GM18867 (cell line): ENCODE measurements at regions not wholly inside any gene's neighbourhood (a gene's known extent, or its start where the extent isn't known, plus 50 kb on each side); places are given as distances from the start of the nearest gene placed in this dataset.

Experiments
- ATAC-seq: cut with Tn5 transposase; IDR thresholded peaks from one replicate; pipeline ENCODE4 v1.9.1; 2021; ENCODE audit warnings: mild to moderate bottlenecking, moderate library complexity; ENCODE audit not compliant: unreplicated experiment

DNA sequence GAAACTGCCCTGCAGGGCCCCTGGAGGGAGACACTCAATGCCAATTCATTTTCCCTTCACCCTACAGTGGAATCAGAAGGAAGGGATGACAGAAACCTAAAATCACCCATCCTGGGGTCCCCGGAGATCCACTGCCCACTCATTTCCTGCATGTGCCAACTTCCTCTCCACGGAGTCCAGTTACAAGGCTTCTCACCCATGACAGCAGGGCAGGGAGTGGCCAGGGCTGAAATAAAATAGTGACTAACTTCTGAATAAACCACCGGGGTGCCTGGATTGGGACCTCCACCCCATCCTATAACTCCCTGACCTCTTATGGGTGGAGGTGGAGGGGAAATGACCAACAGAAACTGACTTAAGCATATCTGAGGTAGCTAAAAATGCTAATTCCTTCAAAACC, 362.3 kb downstream of the MAFB start:
- ATAC-seq: no peak

GRCh38 chr20:40325006-40325568, 363.9 kb downstream of the MAFB start:
- ATAC-seq: no peak

GRCh38 chr20:40323361-40323794, 365.7 kb downstream of the MAFB start:
- no peak for ATAC-seq

GRCh38 chr20:40322941-40323340, 366.1 kb downstream of the MAFB start:
- ATAC-seq: no peak

DNA sequence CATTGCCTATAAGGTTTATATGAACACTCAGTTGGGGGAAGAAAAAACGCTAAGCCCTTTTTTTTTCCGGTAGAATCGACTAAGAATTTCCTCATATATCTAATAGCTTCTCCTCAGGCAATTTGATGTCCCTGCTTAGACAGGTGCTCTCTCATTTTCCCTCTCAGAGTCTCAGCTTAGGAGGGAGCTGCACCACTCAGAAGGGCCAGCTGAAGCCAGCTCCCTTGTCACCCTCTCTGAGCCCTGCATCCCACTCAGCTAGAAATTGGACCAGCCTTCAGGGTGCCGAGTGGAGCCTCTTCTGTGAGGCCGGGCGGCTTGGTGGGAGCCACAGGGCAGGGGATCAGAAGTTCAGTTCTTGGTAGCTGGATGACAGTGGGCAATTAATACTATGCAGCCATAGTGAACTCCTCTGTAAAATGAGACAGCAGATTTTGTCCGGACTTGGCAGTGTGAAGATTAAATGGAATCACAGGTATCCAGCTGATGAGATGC, 368.5 kb downstream of the MAFB start:
- no peak for ATAC-seq

DNA sequence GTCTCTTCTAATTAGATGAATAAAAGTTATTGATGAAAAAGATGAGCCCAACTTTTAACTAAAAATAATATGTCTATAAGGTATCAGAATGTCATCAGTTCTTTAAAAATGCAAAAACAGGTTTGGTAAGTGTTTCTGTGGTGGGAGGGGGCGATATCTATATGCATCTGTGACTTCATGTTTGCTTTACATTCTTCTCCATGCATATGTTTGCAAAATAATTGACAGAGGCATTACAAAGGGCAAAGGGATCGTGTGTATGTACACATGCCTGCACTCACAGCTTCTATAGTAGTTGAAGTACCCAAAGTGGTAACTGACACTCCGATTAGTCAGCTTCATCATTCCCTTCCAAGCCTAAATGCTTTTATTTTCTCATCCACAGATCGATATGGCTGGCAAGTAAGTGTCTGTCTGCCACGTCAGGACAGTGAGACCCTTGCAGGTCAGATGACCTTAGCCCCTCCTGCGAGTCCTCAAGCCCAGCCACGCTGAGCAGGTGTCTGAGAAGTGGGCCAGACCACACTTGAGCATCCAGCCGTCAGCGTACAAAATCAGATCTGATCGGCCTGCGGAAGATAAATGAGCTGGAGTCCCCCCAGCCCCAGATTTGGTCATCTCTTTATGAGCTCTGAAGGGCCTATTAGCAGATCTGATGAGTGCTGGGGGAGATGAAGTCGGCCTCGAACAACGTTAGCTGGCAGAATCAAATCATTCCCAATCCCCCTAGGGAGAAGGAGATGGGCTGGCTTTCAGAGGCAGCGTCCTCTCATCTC, 369.1 kb downstream of the MAFB start:
- ATAC-seq: no peak

DNA sequence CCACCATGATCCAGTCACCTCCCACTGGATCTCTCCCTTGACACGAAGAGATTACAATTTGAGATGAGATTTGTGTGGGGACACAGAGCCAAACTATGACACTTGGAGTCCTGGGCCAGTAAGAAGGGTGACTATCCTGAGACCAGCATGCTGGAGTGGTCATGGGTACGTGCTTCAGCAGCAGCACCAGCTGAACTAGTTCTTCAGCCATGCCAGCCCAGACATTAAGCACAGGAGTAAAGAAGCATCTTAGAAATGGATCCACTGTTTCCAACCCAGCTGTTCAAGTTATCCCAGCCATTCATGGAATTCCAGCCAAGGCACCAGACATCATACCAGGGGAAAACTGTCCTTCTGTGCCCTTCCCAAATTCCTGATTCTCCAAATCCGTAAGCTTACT, 370.0 kb downstream of the MAFB start:
- no peak for ATAC-seq

- ATAC-seq: no peak
These were observed 371.8 kb downstream of the MAFB start for GRCh38 chr20:40317156-40317790.

GRCh38 chr20:40314278-40314677, 374.8 kb downstream of the MAFB start:
- ATAC-seq: no peak

DNA sequence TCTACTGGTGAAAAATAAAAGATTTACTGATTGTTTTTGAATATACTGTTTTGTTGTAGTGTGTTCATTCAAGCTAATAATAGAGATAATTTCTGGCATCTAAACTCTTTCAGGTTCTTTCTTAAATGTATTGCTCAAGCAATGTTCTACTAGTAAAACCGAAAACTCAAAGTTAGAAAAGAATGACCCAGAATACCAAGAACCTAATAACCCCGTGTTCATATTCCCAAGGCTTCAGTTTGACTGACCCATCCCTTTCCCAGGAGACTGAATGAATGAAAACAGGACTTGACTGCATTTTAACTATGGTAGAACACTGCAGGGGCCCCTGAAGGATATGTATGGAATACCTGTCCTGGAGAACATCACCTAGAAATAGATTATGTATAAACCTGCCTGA, 375.3 kb downstream of the MAFB start:
- ATAC-seq: no peak

DNA sequence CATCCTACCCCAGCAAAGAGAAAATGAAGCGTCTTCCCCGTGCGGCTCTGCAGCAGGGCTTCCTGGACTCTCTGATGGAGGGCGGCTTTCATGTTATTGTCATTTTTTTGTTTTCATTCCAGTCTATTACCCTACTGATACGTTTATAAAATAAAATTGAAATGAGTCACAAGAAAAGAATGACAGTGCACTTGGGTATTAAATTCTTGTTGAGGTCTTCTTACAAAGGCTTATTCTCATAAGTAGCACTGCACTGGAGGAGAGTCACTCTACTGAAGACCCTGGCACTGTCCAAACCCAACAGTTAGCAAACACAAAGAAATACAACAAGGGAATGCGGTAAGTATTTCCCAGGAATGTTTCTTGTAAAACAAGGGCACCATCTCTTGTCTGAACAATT, 379.3 kb downstream of the MAFB start:
- ATAC-seq: no peak

GRCh38 chr20:40307997-40308396, 381.0 kb downstream of the MAFB start:
- ATAC-seq: no peak

GRCh38 chr20:40307268-40307667, 381.8 kb downstream of the MAFB start:
- ATAC-seq: no peak

GRCh38 chr20:40305303-40305702, 383.7 kb downstream of the MAFB start:
- no peak for ATAC-seq

DNA sequence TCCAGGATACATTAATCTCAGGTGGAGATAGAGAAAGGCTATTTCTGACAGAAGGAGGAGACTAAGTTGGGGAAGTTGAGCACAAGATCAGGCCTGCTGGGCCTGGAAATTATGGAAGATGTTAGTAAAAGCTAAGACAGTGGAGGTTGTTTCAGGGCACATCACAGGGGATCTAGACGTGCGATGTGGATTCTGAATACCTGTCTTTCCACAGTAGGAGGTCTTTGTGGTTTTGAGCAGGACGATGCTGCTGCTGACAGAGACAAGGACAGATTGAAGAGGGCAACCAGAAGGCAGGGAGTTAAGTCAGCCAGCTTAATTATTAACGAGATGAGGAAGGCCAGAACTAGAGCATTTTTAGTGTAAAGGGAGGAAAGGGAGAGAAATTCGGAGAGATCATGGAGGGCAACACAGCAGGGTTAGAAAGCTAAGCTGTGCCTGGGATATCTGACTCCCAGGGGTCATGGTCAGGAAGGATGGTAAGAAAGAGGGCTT, 384.9 kb downstream of the MAFB start:
- no peak for ATAC-seq

DNA sequence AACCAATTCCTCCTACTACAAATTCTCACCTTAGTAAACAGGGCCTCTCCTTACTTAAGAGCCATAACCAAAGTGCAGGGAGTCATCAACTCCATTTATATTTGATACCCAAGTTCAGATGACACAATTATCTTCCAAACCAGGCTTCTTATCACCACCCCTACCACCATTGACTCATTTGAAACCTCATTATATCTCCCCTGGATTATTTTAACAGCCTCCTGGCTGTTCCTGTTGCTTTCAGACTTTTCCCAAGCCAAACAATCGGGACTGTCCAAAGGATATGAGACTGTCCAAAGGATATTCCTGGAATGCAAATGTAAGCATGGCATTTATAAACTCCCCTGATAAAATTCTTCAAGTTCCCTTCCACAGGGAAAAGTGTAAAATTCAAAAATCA, 394.3 kb downstream of the MAFB start:
- ATAC-seq: no peak

- ATAC-seq: no peak
These were observed 394.9 kb downstream of the MAFB start for GRCh38 chr20:40294175-40294574.

DNA sequence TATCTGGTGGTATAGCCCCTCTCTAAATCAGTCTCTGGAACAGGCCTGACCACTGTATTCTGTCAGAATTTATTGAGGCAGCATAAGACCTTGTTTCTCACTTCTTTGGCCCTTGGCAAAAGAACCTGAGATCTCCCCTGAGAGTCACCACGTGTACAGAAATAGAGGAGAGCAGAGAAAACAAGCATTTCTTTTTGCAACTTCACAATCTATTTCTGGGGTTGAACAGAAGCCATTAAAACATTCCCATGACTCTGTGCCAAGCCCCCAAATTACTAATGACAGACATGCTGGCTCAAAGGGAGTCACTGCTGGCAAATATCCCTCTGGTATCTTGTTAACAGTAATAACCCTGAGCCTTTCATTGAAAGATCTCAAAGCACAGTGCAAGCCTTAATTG, 395.3 kb downstream of the MAFB start:
- ATAC-seq: no peak

DNA sequence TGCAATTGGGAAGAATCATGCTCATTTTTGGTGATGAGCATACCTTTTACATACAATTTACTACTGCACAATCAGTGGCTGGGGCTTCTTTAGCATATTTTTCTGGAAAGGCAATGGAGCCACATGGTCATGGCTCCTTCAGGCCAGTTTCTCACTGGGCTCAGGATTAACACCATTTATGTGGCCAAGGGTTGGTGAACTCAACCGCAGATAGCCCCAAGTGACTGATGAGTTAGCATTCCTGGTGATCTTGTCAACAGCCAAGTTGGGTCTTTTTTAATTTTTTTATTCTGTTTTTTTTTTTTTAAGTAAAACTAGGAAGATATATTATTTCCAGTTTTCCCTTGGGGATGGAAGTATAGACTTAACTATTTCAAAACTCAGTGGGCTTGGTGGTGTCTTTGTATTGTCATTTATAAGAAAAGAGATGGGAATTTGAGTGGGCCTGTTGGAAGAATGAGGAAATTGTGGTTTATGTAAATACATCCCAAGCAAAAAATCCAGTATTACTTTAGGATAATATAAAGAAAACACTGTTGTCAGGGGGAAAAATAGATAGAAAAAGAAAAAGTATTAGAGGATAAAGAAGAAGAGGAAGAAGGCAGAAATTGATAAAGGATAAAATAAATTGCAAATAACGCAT, 397.4 kb downstream of the MAFB start:
- ATAC-seq: no peak

- ATAC-seq: no peak
These were observed 401.4 kb downstream of the MAFB start for GRCh38 chr20:40287683-40288082.

DNA sequence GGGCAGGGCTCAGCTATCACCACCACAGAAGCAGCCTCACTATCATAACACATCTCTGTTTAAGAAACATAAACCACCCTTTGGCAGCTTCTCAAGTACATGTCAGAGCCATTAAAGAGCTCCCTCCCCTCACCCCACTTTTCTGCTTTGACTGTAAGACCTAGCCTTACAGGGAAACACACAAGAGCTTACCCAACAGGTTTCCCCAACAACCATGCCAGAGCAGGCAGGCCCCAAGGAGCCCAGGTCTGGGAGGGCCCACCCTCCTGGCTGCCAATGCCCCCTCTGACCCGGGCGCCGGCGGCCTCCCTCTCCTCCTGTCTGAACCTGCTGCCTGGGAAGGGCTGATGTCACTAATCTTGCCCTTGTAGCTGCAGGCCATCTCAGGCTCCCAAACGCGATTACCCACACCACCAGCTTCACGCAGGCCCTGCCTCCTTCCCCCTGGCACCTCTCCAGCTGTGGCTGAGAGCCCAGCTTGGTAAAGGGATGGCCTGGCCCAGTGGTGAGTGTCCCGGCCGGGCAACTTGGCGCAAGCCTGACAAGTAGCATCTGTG, 402.0 kb downstream of the MAFB start:
- no peak for ATAC-seq
